ENCODE measurements at regions not wholly inside any gene's neighbourhood (a gene's known extent, or its start where the extent isn't known, plus 50 kb on each side); places are given as distances from the start of the nearest gene placed in this dataset.
"Not testable (repeated sequence)": the region's sequence is repeated elsewhere in the genome, so short reads cannot be mapped to it uniquely, and the experiment has no call there.

- Histone ChIP-seq H3K4me3 (peak overlapping the region; percentile 9), H3K27ac (no peak overlapping the region)
- no peak for TF ChIP-seq CTCF (IDR thresholded peaks at IDR 0.05)
- DNase-seq (ENCODE audit: low spot score) = no peak
Observed at GRCh38 chr5:92552206-92553160, 1028.5 kb downstream of the NR2F1-AS1 start.

GRCh38 chr5:92548346-92548745 is 1032.7 kb downstream of the NR2F1-AS1 start:
- H3K27ac ChIP-seq = no peak overlapping the region
- H3K4me3 ChIP-seq = no peak overlapping the region
- TF ChIP-seq CTCF (IDR thresholded peaks at IDR 0.05) = no peak
- DNase-seq (ENCODE audit: low spot score) = no peak

- Histone ChIP-seq H3K27ac (no peak overlapping the region), H3K4me3 (no peak overlapping the region)
- no peak for DNase-seq (ENCODE audit: low spot score)
- no peak for TF ChIP-seq CTCF (IDR thresholded peaks at IDR 0.05)
Observed at GRCh38 chr5:92544596-92544995, 1036.4 kb downstream of the NR2F1-AS1 start.

- Histone ChIP-seq H3K4me3 (no peak overlapping the region), H3K27ac (no peak overlapping the region)
- TF ChIP-seq CTCF (IDR thresholded peaks at IDR 0.05) = no peak
- DNase-seq (ENCODE audit: low spot score) = no peak
Observed at GRCh38 chr5:92544036-92544435, 1037.0 kb downstream of the NR2F1-AS1 start.

GRCh38 chr5:92543201-92543600 is 1037.8 kb downstream of the NR2F1-AS1 start:
- Histone ChIP-seq H3K27ac (no peak overlapping the region), H3K4me3 (no peak overlapping the region)
- TF ChIP-seq CTCF (IDR thresholded peaks at IDR 0.05) = no peak
- no peak for DNase-seq (ENCODE audit: low spot score)

- DNase-seq (ENCODE audit: low spot score); H3K4me3 ChIP-seq; H3K27ac ChIP-seq: not testable (repeated sequence)
Observed at GRCh38 chr5:92542017-92542416, 1039.0 kb downstream of the NR2F1-AS1 start.

- no peak overlapping the region for H3K4me3 ChIP-seq
- no peak for TF ChIP-seq CTCF (IDR thresholded peaks at IDR 0.05)
- no peak overlapping the region for H3K27ac ChIP-seq
- no peak for DNase-seq (ENCODE audit: low spot score)
Observed at GRCh38 chr5:92527311-92528078, 1053.5 kb downstream of the NR2F1-AS1 start.
